ENCODE measurements at regions not wholly inside any gene's neighbourhood (a gene's known extent, or its start where the extent isn't known, plus 50 kb on each side); places are given as distances from the start of the nearest gene placed in this dataset.

DNA sequence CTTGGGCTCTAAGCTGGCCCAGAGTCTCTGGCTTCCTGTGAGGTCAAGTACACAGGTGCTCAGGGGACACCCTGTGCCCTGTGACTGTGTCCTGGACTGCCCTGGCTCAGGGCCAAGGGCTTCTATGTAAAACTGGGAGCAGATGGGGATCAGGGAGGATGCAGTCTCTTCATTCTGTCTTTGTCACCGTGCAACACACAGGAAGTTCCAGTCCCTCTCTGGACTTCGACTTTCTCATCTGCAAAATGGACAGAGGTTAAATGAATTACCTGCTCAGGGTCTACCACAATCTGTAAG is 61.9 kb upstream of the TLE3 start:
- TF ChIP-seq, protein P1, sequence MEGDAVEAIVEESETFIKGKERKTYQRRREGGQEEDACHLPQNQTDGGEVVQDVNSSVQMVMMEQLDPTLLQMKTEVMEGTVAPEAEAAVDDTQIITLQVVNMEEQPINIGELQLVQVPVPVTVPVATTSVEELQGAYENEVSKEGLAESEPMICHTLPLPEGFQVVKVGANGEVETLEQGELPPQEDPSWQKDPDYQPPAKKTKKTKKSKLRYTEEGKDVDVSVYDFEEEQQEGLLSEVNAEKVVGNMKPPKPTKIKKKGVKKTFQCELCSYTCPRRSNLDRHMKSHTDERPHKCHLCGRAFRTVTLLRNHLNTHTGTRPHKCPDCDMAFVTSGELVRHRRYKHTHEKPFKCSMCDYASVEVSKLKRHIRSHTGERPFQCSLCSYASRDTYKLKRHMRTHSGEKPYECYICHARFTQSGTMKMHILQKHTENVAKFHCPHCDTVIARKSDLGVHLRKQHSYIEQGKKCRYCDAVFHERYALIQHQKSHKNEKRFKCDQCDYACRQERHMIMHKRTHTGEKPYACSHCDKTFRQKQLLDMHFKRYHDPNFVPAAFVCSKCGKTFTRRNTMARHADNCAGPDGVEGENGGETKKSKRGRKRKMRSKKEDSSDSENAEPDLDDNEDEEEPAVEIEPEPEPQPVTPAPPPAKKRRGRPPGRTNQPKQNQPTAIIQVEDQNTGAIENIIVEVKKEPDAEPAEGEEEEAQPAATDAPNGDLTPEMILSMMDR (IDR thresholded peaks at IDR 0.05), result no peak
- TF ChIP-seq POLR2A (IDR thresholded peaks at IDR 0.05), result no peak
- DNase-seq, result no peak
- H3K9me3 ChIP-seq, result no peaks in the 10 kb centered on the region
- intact Hi-C loops (cut with DNase I; ENCODE audit: low total_unique reads), result no loop called here
- H3K4me3 ChIP-seq, result no peak overlapping the region
- no peaks in the 10 kb centered on the region for H3K27me3 ChIP-seq
- peaks cover 5 to 12% of the 10 kb centered on the region in 2 donors for H3K4me1 ChIP-seq
- no peak overlapping the region for H3K27ac ChIP-seq
- no peaks in the 10 kb centered on the region for H3K36me3 ChIP-seq

DNA sequence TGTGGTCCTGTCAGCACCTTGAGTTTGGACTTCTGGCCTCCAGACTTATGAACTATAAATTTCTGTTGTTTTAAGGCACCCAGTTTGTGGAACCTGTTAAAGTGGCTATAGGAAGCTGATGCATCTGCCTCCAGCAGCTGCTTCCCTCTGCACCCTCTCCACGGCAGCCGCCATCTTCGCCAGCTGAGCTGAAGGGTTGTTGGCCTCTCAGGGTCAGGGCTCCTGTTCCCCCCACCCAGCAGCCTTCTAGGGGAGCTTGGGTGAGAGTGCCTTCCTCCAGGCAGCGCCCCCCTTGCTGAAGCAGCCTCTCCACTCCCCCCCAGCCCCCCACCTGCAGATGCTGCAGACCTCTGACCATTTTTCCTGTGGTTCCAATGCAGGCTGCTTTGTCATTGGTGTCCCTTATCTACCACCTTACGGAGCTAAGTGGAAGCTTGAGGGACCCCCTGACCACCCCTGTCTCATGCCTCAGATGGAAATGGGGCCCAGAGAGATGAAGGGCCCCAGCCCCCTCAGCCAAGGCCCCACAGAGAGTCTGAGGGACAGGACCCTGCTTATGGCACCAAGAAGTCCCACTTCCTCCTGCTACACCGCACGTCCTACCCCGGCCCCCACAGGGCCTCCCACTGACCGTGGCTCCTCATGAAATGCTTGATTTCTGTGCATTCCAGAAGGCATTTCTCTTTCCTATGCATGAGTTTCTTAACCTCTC is 61.4 kb upstream of the TLE3 start:
- intact Hi-C loops (cut with DNase I; ENCODE audit: low total_unique reads), result no loop called here
- Histone ChIP-seq H3K36me3 (no peaks in the 10 kb centered on the region), H3K27ac (no peak overlapping the region), H3K27me3 (no peaks in the 10 kb centered on the region), H3K4me3 (no peak overlapping the region), H3K4me1 (peaks cover 5 to 12% of the 10 kb centered on the region in 2 donors), H3K9me3 (no peaks in the 10 kb centered on the region)
- TF ChIP-seq, protein P1 (IDR thresholded peaks at IDR 0.05), result no peak
- TF ChIP-seq POLR2A (IDR thresholded peaks at IDR 0.05), result no peak
- no peak for DNase-seq

DNA sequence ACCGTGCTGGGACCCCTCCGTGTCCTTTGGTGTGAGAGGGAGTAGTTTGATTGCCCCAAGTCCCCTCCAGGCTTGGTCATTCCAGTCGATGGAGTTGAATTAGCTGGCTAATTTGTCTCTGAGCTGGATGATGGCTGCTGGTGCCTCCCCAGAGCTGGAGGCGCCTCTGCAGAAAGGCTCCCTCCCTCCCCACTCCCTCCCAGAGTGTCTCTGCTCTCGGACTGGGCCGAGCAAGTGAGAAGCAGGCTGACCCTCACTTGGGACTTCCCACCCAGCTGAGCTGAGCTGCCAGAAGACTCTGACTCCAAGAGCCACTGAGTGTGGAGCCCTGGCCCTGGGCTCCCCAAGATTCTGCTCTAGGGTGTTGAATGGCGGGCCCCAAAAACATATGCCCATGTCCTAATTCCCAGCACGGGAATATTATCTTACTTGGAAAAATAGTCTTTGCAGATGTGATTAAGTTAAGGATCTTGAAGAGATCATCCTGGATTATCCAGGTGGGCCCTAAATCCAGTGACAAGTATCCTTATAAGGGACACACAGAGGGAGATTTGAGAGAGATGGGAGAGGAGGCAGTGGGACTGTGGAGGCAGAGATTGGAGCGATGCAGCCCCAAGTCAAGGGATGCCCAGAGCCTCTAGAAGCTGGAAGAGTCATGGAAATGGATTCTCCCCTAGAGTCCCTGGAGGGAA is 60.7 kb upstream of the TLE3 start:
- Histone ChIP-seq H3K4me3 (no peak overlapping the region), H3K9me3 (no peaks in the 10 kb centered on the region), H3K36me3 (no peaks in the 10 kb centered on the region), H3K27ac (no peak overlapping the region), H3K4me1 (peaks cover 5 to 12% of the 10 kb centered on the region in 2 donors), H3K27me3 (no peaks in the 10 kb centered on the region)
- intact Hi-C loops (cut with DNase I; ENCODE audit: low total_unique reads), result no loop called here
- no peak for DNase-seq
- TF ChIP-seq POLR2A (IDR thresholded peaks at IDR 0.05), result no peak
- TF ChIP-seq, protein P1 (IDR thresholded peaks at IDR 0.05), result no peak

DNA sequence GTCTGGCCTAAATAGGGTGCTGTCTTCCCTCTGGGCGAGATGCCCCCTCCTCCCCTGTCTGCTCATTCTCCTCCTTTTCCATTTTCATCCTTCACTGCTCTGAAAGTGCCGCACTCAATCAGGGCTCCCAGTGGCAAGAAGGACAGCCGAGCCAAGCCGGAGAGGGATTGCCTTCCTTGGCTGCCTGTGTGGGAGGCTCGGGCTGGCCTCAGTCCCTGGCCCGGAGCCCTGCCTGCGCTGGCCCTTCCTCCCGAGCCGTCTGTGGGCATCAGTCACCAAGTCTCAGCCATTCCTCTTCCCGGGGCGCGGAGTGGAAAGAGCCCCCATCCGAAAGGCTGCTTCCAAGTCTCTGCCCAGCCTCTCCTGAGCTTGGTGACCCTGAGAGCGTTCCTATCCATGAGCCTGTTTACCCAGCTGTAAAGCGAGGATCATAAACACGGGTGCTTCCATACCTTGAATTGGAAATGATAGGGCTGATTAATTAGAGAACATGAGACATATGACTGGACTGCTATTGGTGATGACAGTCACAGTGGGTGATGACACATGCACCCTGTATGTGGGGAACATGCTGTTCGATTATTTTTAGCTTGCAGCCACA is 59.1 kb upstream of the TLE3 start:
- no peaks in the 10 kb centered on the region for H3K27me3 ChIP-seq
- no peaks in the 10 kb centered on the region for H3K9me3 ChIP-seq
- H3K27ac ChIP-seq, result no peak overlapping the region
- TF ChIP-seq POLR2A (IDR thresholded peaks at IDR 0.05), result no peak
- TF ChIP-seq, protein P1 (IDR thresholded peaks at IDR 0.05), result no peak
- peak in 1 of 2 donors; percentile 60 for DNase-seq
- peaks cover 5 to 12% of the 10 kb centered on the region in 2 donors for H3K4me1 ChIP-seq
- no peaks in the 10 kb centered on the region for H3K36me3 ChIP-seq
- no peak overlapping the region for H3K4me3 ChIP-seq
- intact Hi-C loops (cut with DNase I; ENCODE audit: low total_unique reads), result no loop called here

DNA sequence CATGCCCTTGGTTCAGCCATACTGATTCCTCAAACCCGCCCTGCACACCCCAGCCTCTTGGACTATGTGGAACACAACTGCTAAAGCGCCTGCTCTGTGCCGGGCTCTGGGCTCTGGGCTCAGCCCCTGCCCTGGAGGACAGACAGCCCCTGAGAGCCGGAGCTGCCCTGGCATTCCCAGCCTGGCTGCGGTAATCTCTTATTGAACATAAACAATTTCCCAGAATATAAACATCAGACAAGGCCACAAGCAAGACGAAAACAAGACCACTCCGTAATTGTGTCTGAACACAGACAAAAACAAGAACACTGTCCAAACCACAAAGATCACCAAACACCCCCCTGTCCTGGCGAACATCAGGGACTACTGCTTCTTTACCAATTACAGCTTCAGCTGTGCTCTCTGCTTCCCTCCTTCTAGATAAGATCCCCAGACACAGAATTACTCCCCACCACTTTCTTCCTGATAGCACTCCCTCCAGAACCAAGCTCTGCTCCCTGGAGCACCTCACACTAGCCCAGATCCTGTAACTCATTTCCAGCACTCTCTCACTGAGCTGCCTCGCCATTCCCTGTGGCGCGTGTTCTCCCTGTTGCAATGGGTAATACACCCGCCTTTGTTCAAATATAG is 57.1 kb upstream of the TLE3 start:
- Histone ChIP-seq H3K9me3 (no peaks in the 10 kb centered on the region), H3K4me3 (no peak overlapping the region), H3K27me3 (no peaks in the 10 kb centered on the region), H3K4me1 (peaks cover 5 to 9% of the 10 kb centered on the region in 2 donors), H3K27ac (peak overlapping the region; percentile 27 to 47), H3K36me3 (no peaks in the 10 kb centered on the region)
- intact Hi-C loops (cut with DNase I; ENCODE audit: low total_unique reads), result no loop called here
- TF ChIP-seq, protein P1 (IDR thresholded peaks at IDR 0.05), result no peak
- TF ChIP-seq POLR2A (IDR thresholded peaks at IDR 0.05), result no peak
- DNase-seq, result peak; percentile 50 to 55
